Neural cell (in vitro differentiated cells): ENCODE measurements at regions not wholly inside any gene's neighbourhood (a gene's known extent, or its start where the extent isn't known, plus 50 kb on each side); places are given as distances from the start of the nearest gene placed in this dataset.

Source experiments
- H2AFZ ChIP-seq: fragments of 200-600, 300-800 bp; sonication (generic), shearing (Covaris generic); 2 replicates; pipeline ENCODE4 v1.6.0; 2014; ENCODE audit warnings: low read depth, mild to moderate bottlenecking, antibody characterized with exemption, low read length, moderate library complexity
- H3F3A ChIP-seq: fragments of 200-600 bp; shearing (Covaris generic); 2 replicates; pipeline ENCODE4 v1.6.1; 2016; ENCODE audit warnings: mild to moderate bottlenecking, moderate library complexity, mixed read lengths, antibody characterized with exemption, low read length; ENCODE audit not compliant: insufficient read depth, poor library complexity, severe bottlenecking
- H3K27ac ChIP-seq: fragments of 200-600, 300-800 bp; sonication (generic), shearing (Covaris generic); 2 replicates; pipeline ENCODE4 v1.5.1; 2014; ENCODE audit warnings: mild to moderate bottlenecking, low read length, moderate library complexity
- H3K27me3 ChIP-seq: fragments of 300-800, 200-600 bp; sonication (generic), shearing (Covaris generic); 2 replicates; pipeline ENCODE4 v1.6.0; 2014; ENCODE audit warnings: mild to moderate bottlenecking, low read depth, low read length, moderate library complexity; ENCODE audit not compliant: insufficient read depth
- H3K36me3 ChIP-seq: fragments of 300-800, 200-600 bp; sonication (generic), shearing (Covaris generic); 2 replicates; pipeline ENCODE4 v1.5.1; 2014; ENCODE audit warnings: mild to moderate bottlenecking, antibody characterized with exemption, low read length, moderate library complexity; ENCODE audit not compliant: insufficient read depth
- H3K4me2 ChIP-seq: fragments of 300-800, 200-600 bp; sonication (generic), shearing (Covaris generic); 2 replicates; pipeline ENCODE4 v1.6.0; 2014; ENCODE audit warnings: mild to moderate bottlenecking, low read length
- H3K4me3 ChIP-seq: fragments of 300-800, 200-600 bp; sonication (generic), shearing (Covaris generic); 2 replicates; pipeline ENCODE4 v1.5.1; 2014; ENCODE audit warnings: mild to moderate bottlenecking, low read length, moderate library complexity
- H3K79me2 ChIP-seq: fragments of 200-600 bp; shearing (Covaris generic); replicated peaks from 2 replicates; pipeline ENCODE4 v1.6.0; 2014; ENCODE audit warnings: mild to moderate bottlenecking, low read length, moderate library complexity; ENCODE audit not compliant: insufficient read depth
- H3K9ac ChIP-seq: fragments of 300-800, 200-600 bp; sonication (generic), shearing (Covaris generic); 2 replicates; pipeline ENCODE4 v1.6.1; 2016; ENCODE audit warnings: mild to moderate bottlenecking, low read length, mixed read lengths
- H3K9me2 ChIP-seq: fragments of 200-600 bp; shearing (Covaris generic); 2 replicates; pipeline ENCODE4 v1.6.1; 2016; ENCODE audit warnings: mild to moderate bottlenecking, low read length, mixed read lengths; ENCODE audit not compliant: insufficient read depth
- H3K9me3 ChIP-seq: fragments of 200-600, 300-800 bp; sonication (generic), shearing (Covaris generic); 2 replicates; pipeline ENCODE4 v1.6.1; 2016; ENCODE audit warnings: mild to moderate bottlenecking, mixed run types, low read length, moderate library complexity, mixed read lengths
- H4K20me1 ChIP-seq: fragments of 200-600 bp; shearing (Covaris generic); 2 replicates; pipeline ENCODE4 v1.6.1; 2016; ENCODE audit warnings: mild to moderate bottlenecking, mixed run types; ENCODE audit not compliant: insufficient read depth
- CTCF ChIP-seq: fragments of 450-650 bp; IDR thresholded peaks from 2 replicates; pipeline ENCODE4 v1.5.1; 2014; ENCODE audit warnings: antibody characterized with exemption, mild to moderate bottlenecking, moderate library complexity; ENCODE audit not compliant: poor library complexity, severe bottlenecking
- EP300 ChIP-seq: fragments of 450-650 bp; conservative IDR thresholded peaks from 2 replicates; pipeline ENCODE4 v1.6.1; 2014; ENCODE audit warnings: antibody characterized with exemption, mild to moderate bottlenecking, moderate library complexity; ENCODE audit not compliant: poor library complexity, severe bottlenecking
- EZH2 ChIP-seq: fragments of 200-600, 300-800 bp; shearing (Covaris generic), sonication (generic); IDR thresholded peaks from 2 replicates; pipeline ENCODE4 v1.6.1; 2014; ENCODE audit warnings: antibody characterized with exemption, low read length, borderline replicate concordance, mild to moderate bottlenecking; ENCODE audit not compliant: insufficient read depth, poor library complexity, severe bottlenecking
- MXI1 ChIP-seq: fragments of 450-650 bp; conservative IDR thresholded peaks from 2 replicates; pipeline ENCODE4 v1.6.1; 2014; ENCODE audit warnings: antibody characterized with exemption, mild to moderate bottlenecking; ENCODE audit not compliant: poor library complexity, severe bottlenecking
- POLR2AphosphoS5 ChIP-seq: IDR thresholded peaks from 2 replicates; pipeline ENCODE4 v1.6.1; 2012
- RAD21 ChIP-seq: fragments of 450-650 bp; conservative IDR thresholded peaks from 2 replicates; pipeline ENCODE4 v1.6.1; 2014; ENCODE audit warnings: antibody characterized with exemption, mild to moderate bottlenecking, moderate library complexity
- REST ChIP-seq: IDR thresholded peaks from 2 replicates; pipeline ENCODE4 v1.6.1; 2012; ENCODE audit warnings: borderline replicate concordance
- SMC3 ChIP-seq: fragments of 450-650 bp; conservative IDR thresholded peaks from 2 replicates; pipeline ENCODE4 v1.6.1; 2014; ENCODE audit warnings: antibody characterized with exemption, mild to moderate bottlenecking, moderate library complexity; ENCODE audit not compliant: poor library complexity
- TAF1 ChIP-seq: IDR thresholded peaks from 2 replicates; pipeline ENCODE4 v1.6.1; 2012; ENCODE audit warnings: low read depth

- H2AFZ ChIP-seq = no peak overlapping the region
- H3K79me2 ChIP-seq = no peaks in the 10 kb centered on the region
- H3K27me3 ChIP-seq = no peaks in the 10 kb centered on the region
- H3K9me2 ChIP-seq = no peaks in the 10 kb centered on the region
- no peak overlapping the region for H3K4me2 ChIP-seq
- H3K9me3 ChIP-seq = no peaks in the 10 kb centered on the region
- H3K4me3 ChIP-seq = no peak overlapping the region
- no peak overlapping the region for H3K27ac ChIP-seq
- no peak overlapping the region for H3K9ac ChIP-seq
- H3K36me3 ChIP-seq = no peaks in the 10 kb centered on the region
- H4K20me1 ChIP-seq = no peaks in the 10 kb centered on the region
- H3F3A ChIP-seq = no peaks in the 10 kb centered on the region
- TF ChIP-seq EP300 (no peak), CTCF (no peak), MXI1 (no peak), POLR2AphosphoS5 (no peak), SMC3 (no peak), REST (no peak), RAD21 (no peak), EZH2 (no peak), TAF1 (no peak)
Measured at GRCh38 chr21:27825035-27825434, 858.1 kb upstream of the ADAMTS5 start.

GRCh38 chr21:27823652-27824201, 856.8 kb upstream of the ADAMTS5 start:
- Histone ChIP-seq H3K79me2 (no peaks in the 10 kb centered on the region), H3F3A (no peaks in the 10 kb centered on the region), H3K4me2 (no peak overlapping the region), H3K27ac (no peak overlapping the region), H2AFZ (no peak overlapping the region), H3K9me3 (no peaks in the 10 kb centered on the region), H3K9me2 (no peaks in the 10 kb centered on the region), H3K9ac (no peak overlapping the region), H4K20me1 (no peaks in the 10 kb centered on the region), H3K4me3 (no peak overlapping the region), H3K36me3 (no peaks in the 10 kb centered on the region), H3K27me3 (no peaks in the 10 kb centered on the region)
- no peak for TF ChIP-seq POLR2AphosphoS5
- TF ChIP-seq MXI1 = no peak
- TF ChIP-seq TAF1 = no peak
- no peak for TF ChIP-seq SMC3
- TF ChIP-seq REST = no peak
- no peak for TF ChIP-seq EZH2
- no peak for TF ChIP-seq CTCF
- TF ChIP-seq EP300 = no peak
- no peak for TF ChIP-seq RAD21
